ENCODE measurements at regions not wholly inside any gene's neighbourhood (a gene's known extent, or its start where the extent isn't known, plus 50 kb on each side); places are given as distances from the start of the nearest gene placed in this dataset.

DNA sequence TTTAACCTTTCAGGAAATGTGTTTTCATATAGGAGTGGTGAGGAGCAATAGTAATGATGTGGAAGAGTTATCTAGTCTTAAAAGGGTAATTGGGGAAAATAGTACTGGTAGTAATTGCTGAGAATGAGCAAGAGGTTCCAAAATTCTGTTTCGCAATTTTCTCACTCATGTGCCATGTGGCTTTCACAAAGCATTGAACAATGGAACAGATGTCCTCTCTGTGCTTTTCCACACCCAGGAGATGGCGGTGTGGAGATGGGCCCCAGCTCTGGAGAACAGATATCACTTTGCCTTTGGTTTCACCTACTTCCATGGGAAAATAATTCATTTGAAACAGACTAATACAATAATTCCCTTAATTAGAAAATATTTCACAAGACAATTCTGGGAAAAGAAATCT is 170.0 kb upstream of the SLC10A2 start:
- Histone ChIP-seq H3K9me3 (ENCODE audit: low read depth, low read length) (no peaks in the 10 kb centered on the region), H3K4me3 (no peak overlapping the region), H3K36me3 (ENCODE audit: insufficient read depth, low read length) (no peaks in the 10 kb centered on the region), H3K27ac (no peak overlapping the region), H3K9ac (ENCODE audit: insufficient read length) (no peak overlapping the region)
- DNase-seq (ENCODE audit: low read depth, low spot score) = no peak
- no peak for TF ChIP-seq POLR2AphosphoS5 (IDR thresholded peaks at IDR 0.05; ENCODE audit: borderline replicate concordance, low read depth, low read length)
- TF ChIP-seq EZH2 (IDR thresholded peaks at IDR 0.05) = no peak
- no peak for TF ChIP-seq FOXP2 (optimal IDR thresholded peaks at IDR 0.05; ENCODE audit: control extremely low read depth, extremely low read length, insufficient read depth)

DNA sequence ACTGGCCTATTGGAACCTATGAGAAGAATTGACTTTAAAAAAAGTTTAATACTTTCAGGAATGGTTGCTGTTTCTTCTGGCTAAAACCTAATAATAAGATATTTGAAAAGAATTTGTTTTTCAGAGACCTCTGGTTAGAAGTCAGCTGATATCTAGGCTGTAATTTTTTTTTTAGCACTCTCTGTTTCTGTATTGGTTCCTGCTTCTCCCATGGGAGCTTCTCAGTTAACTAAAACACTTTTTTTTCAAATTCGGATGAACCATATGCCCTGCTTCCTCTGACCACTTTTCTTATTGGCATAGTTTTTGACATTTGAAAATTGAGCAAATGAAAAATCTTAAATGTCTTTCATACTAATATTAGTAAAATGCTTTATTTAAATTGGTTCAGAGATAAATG is 163.5 kb upstream of the SLC10A2 start:
- Histone ChIP-seq H3K9ac (ENCODE audit: insufficient read length) (no peak overlapping the region), H3K4me3 (no peak overlapping the region), H3K9me3 (ENCODE audit: low read depth, low read length) (no peaks in the 10 kb centered on the region), H3K36me3 (ENCODE audit: insufficient read depth, low read length) (no peaks in the 10 kb centered on the region), H3K27ac (no peak overlapping the region)
- TF ChIP-seq POLR2AphosphoS5 (IDR thresholded peaks at IDR 0.05; ENCODE audit: borderline replicate concordance, low read depth, low read length) (no peak), FOXP2 (optimal IDR thresholded peaks at IDR 0.05; ENCODE audit: control extremely low read depth, extremely low read length, insufficient read depth) (no peak)
- no peak for DNase-seq (ENCODE audit: low read depth, low spot score)

DNA sequence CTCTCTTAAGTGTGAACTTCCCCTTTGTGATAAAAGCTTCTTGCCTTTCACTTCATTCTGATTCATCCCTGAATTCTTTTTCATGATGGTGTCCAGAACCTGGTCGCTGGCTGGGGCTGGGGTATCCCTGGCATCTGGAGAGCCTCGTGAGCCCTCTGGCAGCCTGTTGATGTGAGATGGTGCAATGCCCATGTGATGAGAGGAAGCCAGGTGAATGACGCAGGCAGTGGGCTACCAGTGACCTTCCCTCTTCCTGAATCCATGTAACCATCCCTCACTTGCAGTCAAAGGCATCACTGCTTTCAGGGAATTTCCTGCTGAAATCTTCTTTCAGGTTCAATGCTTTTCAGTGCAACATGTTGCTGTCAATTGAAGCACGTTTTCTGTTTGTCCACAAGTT is 158.6 kb upstream of the SLC10A2 start:
- DNase-seq (ENCODE audit: low read depth, low spot score) = no peak
- Histone ChIP-seq H3K27ac (no peak overlapping the region), H3K4me3 (no peak overlapping the region), H3K36me3 (ENCODE audit: insufficient read depth, low read length) (no peaks in the 10 kb centered on the region), H3K9ac (ENCODE audit: insufficient read length) (no peak overlapping the region), H3K9me3 (ENCODE audit: low read depth, low read length) (no peaks in the 10 kb centered on the region)
- TF ChIP-seq EZH2 (IDR thresholded peaks at IDR 0.05) (no peak), POLR2AphosphoS5 (IDR thresholded peaks at IDR 0.05; ENCODE audit: borderline replicate concordance, low read depth, low read length) (no peak)

DNA sequence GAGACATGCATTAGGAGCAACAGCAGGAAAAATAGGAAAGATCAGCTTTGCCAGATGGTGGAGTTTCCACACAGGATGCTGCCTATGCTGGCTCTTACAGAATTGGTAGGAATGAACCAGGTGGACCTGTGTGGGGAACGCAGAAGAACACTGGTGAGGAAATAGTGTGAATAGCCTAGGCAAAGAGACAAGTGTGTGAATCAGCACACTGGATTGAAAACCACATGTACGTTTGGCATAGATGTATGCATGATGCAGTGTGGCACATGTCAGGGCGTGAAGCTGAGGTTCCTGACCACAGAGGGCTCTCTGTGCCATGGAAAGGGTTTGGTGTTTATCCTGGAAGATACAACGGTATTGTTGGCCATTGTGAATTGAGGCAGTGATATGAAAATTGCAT is 156.5 kb upstream of the SLC10A2 start:
- TF ChIP-seq EZH2 (IDR thresholded peaks at IDR 0.05) (no peak), POLR2AphosphoS5 (IDR thresholded peaks at IDR 0.05; ENCODE audit: borderline replicate concordance, low read depth, low read length) (no peak), FOXP2 (optimal IDR thresholded peaks at IDR 0.05; ENCODE audit: control extremely low read depth, extremely low read length, insufficient read depth) (no peak)
- Histone ChIP-seq H3K27ac (no peak overlapping the region), H3K9me3 (ENCODE audit: low read depth, low read length) (no peaks in the 10 kb centered on the region), H3K36me3 (ENCODE audit: insufficient read depth, low read length) (no peaks in the 10 kb centered on the region), H3K4me3 (no peak overlapping the region), H3K9ac (ENCODE audit: insufficient read length) (no peak overlapping the region)
- no peak for DNase-seq (ENCODE audit: low read depth, low spot score)

DNA sequence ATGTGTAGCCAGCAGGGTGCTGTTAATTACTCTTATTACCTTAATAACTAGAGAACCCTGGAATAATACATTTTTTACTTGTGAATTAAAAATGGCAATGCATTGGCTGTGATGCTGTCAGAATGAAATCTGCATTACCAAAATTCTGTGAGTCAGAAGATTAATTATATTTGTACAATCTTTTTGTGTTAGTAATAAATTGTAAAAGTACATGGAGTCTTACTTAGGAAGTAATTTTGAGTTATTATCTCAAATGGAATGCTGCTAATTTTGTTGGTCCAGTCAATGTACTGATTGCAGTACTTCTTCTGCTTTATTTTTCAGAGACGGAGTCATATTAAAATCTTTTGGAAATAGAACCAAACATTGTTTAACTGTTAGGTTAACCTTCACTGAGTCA is 152.0 kb upstream of the SLC10A2 start:
- no peak for DNase-seq (ENCODE audit: low read depth, low spot score)
- H3K27ac ChIP-seq = no peak overlapping the region
- no peak overlapping the region for H3K4me3 ChIP-seq
- H3K9ac ChIP-seq (ENCODE audit: insufficient read length) = no peak overlapping the region
- no peaks in the 10 kb centered on the region for H3K36me3 ChIP-seq (ENCODE audit: insufficient read depth, low read length)
- no peaks in the 10 kb centered on the region for H3K9me3 ChIP-seq (ENCODE audit: low read depth, low read length)
- no peak for TF ChIP-seq FOXP2 (optimal IDR thresholded peaks at IDR 0.05; ENCODE audit: control extremely low read depth, extremely low read length, insufficient read depth)
- no peak for TF ChIP-seq EZH2 (IDR thresholded peaks at IDR 0.05)
- no peak for TF ChIP-seq POLR2AphosphoS5 (IDR thresholded peaks at IDR 0.05; ENCODE audit: borderline replicate concordance, low read depth, low read length)

DNA sequence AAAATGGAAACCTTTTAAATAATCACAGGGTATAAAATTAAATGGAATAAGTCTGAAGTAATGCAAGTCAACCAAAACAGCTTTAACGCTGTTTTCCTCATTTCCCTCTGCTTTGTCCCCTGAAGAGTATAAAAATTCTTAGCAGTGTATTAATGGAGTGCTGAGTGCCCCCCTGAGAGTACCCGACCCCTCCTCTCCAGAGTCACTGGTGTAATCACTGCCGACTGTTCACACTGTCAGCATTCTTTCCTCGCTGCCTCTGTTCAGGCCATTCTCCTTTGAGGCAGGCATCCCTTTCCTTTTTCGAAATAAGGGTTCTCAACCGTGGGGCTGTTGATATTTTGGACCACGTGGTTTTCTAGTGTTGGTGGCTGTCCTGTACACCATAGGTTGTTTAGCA is 146.9 kb upstream of the SLC10A2 start:
- Histone ChIP-seq H3K36me3 (ENCODE audit: insufficient read depth, low read length) (no peaks in the 10 kb centered on the region), H3K9me3 (ENCODE audit: low read depth, low read length) (no peaks in the 10 kb centered on the region), H3K4me3 (no peak overlapping the region), H3K9ac (ENCODE audit: insufficient read length) (no peak overlapping the region), H3K27ac (no peak overlapping the region)
- no peak for TF ChIP-seq EZH2 (IDR thresholded peaks at IDR 0.05)
- no peak for TF ChIP-seq FOXP2 (optimal IDR thresholded peaks at IDR 0.05; ENCODE audit: control extremely low read depth, extremely low read length, insufficient read depth)
- TF ChIP-seq POLR2AphosphoS5 (IDR thresholded peaks at IDR 0.05; ENCODE audit: borderline replicate concordance, low read depth, low read length) = no peak
- DNase-seq (ENCODE audit: low read depth, low spot score) = no peak

DNA sequence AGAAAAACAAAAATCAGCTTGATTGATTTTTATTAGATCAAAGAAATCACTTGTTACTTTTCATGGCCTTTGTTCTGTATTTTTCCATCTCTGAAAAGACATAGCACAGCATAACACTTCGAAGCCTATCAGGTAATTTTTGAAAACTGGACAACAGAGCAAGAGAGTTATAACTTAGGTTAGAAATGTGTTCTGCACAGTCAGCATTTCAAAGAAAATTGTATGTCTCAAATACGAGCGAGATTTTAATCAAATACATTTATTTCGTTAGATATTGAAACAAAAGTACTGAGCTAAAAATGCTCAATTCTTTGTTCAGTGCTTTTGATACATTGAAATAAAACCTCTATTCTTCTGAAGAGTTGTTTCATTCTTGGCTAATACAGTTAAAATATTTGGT is 144.1 kb upstream of the SLC10A2 start:
- H3K4me3 ChIP-seq = no peak overlapping the region
- no peak for DNase-seq (ENCODE audit: low read depth, low spot score)
- H3K36me3 ChIP-seq (ENCODE audit: insufficient read depth, low read length) = no peaks in the 10 kb centered on the region
- H3K27ac ChIP-seq = no peak overlapping the region
- TF ChIP-seq FOXP2 (optimal IDR thresholded peaks at IDR 0.05; ENCODE audit: control extremely low read depth, extremely low read length, insufficient read depth) (no peak), EZH2 (IDR thresholded peaks at IDR 0.05) (no peak), POLR2AphosphoS5 (IDR thresholded peaks at IDR 0.05; ENCODE audit: borderline replicate concordance, low read depth, low read length) (no peak)
- no peak overlapping the region for H3K9ac ChIP-seq (ENCODE audit: insufficient read length)
- no peaks in the 10 kb centered on the region for H3K9me3 ChIP-seq (ENCODE audit: low read depth, low read length)

DNA sequence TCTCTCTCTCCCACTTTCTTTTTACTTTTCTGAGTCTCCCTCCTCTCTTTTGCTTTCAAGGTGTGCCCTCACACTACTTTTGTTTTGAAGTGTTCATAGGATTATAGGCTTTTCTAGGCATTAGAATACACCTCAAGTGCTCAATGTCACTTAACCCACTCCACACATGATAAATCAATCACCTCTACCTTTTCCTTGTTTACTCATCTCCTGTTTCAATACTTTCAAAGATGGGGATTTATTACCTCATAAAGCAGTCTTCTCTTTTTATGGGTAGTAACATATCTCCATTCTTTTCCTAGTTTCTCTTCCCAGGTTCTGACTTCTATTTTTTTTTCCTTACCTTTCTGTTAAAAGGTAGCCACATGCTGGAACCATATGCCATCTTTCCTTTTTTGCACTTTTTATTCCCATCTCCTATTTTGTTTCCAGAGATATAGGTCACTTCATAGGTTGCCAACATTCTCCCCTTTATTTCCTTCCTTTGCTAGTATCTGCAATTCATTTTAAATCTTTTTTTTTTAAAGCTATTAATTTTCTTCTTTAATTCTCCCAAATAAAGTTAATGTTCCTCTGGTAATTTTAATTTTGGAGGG is 137.6 kb upstream of the SLC10A2 start:
- no peak overlapping the region for H3K27ac ChIP-seq
- no peaks in the 10 kb centered on the region for H3K9me3 ChIP-seq (ENCODE audit: low read depth, low read length)
- no peak overlapping the region for H3K9ac ChIP-seq (ENCODE audit: insufficient read length)
- no peak overlapping the region for H3K4me3 ChIP-seq
- TF ChIP-seq FOXP2 (optimal IDR thresholded peaks at IDR 0.05; ENCODE audit: control extremely low read depth, extremely low read length, insufficient read depth) (no peak), EZH2 (IDR thresholded peaks at IDR 0.05) (no peak), POLR2AphosphoS5 (IDR thresholded peaks at IDR 0.05; ENCODE audit: borderline replicate concordance, low read depth, low read length) (no peak)
- H3K36me3 ChIP-seq (ENCODE audit: insufficient read depth, low read length) = no peaks in the 10 kb centered on the region
- DNase-seq (ENCODE audit: low read depth, low spot score) = no peak

Data from SK-N-MC (cell line).